ENCODE measurements at regions not wholly inside any gene's neighbourhood (a gene's known extent, or its start where the extent isn't known, plus 50 kb on each side); places are given as distances from the start of the nearest gene placed in this dataset.

- H3K79me2 ChIP-seq (ENCODE audit: insufficient read depth, low read length) = no peaks in the 10 kb centered on the region
- no peak overlapping the region for H2AK5ac ChIP-seq (ENCODE audit: insufficient read length, low read length)
- no peak overlapping the region for H2BK12ac ChIP-seq (ENCODE audit: insufficient read length, low read depth, low read length)
- H2BK5ac ChIP-seq (ENCODE audit: insufficient read length, low read length) = no peak overlapping the region
- H3K9ac ChIP-seq (ENCODE audit: extremely low read depth, insufficient read length, low read length) = no peak overlapping the region
- H3T11ph ChIP-seq (ENCODE audit: low read length) = no peak overlapping the region
- no peak overlapping the region for H3K4me2 ChIP-seq (ENCODE audit: insufficient read depth, insufficient read length, low read length)
- Mint-ChIP-seq H3K4me1 (no peaks in the 10 kb centered on the region), H3K36me3 (ENCODE audit: insufficient read depth in 1 of 3, low read depth in 3 of 3) (no peaks in the 10 kb centered on the region; a peak in 1 of 7 replicates), H3K9me3 (no peaks in the 10 kb centered on the region), H3K27me3 (ENCODE audit: low read depth) (no peaks in the 10 kb centered on the region), H3K27ac (no peak overlapping the region), H3K4me3 (no peak overlapping the region)
- no peak overlapping the region for H3K14ac ChIP-seq (ENCODE audit: insufficient read depth, low read length)
- H4K5ac ChIP-seq (ENCODE audit: insufficient read length, low read depth, low read length) = no peak overlapping the region
- no peaks in the 10 kb centered on the region for H3K23me2 ChIP-seq (ENCODE audit: insufficient read length, low read depth, low read length, poor library complexity, severe bottlenecking)
- H3K4me1 ChIP-seq (ENCODE audit: insufficient read depth, low read length) = no peaks in the 10 kb centered on the region
- no peak overlapping the region for H4K91ac ChIP-seq (ENCODE audit: insufficient read length, low read depth, low read length)
- no CpG with 5 or more reads among the region's 2 CpGs for WGBS (ENCODE audit: extremely low coverage, insufficient read length, low lambda C conversion rate)
- DNase-seq = no peak
- no peaks in the 10 kb centered on the region for H3K27me3 ChIP-seq (ENCODE audit: insufficient read depth, low read length)
- no peak overlapping the region for H3K27ac ChIP-seq (ENCODE audit: insufficient read length, low read depth, low read length)
- H2BK20ac ChIP-seq (ENCODE audit: low read depth, low read length, poor library complexity, severe bottlenecking) = no peak overlapping the region
- no peaks in the 10 kb centered on the region for H3K9me3 ChIP-seq (ENCODE audit: control insufficient read depth, low read depth, low read length)
- no peak overlapping the region for H3K56ac ChIP-seq (ENCODE audit: insufficient read length, low read depth, low read length)
- no peak overlapping the region for H2BK15ac ChIP-seq (ENCODE audit: low read depth, low read length)
- TF ChIP-seq CTCF (conservative IDR thresholded peaks at IDR 0.05) = no peak
- no peak overlapping the region for H2AFZ ChIP-seq (ENCODE audit: low read length)
- no peak overlapping the region for H3K23ac ChIP-seq (ENCODE audit: insufficient read length, low read depth, low read length)
- no peak overlapping the region for H3K4ac ChIP-seq (ENCODE audit: low read depth, low read length)
- H4K20me1 ChIP-seq (ENCODE audit: control insufficient read depth, insufficient read depth, insufficient read length) = no peaks in the 10 kb centered on the region
- no peak overlapping the region for H2BK120ac ChIP-seq (ENCODE audit: low read depth, low read length, poor library complexity, severe bottlenecking)
- no peak overlapping the region for H3K18ac ChIP-seq (ENCODE audit: insufficient read length, low read depth, low read length)
- no peaks in the 10 kb centered on the region for H3K79me1 ChIP-seq (ENCODE audit: insufficient read depth, low read depth, low read length, poor library complexity, severe bottlenecking)
- no peak overlapping the region for H4K8ac ChIP-seq (replicated peaks; ENCODE audit: insufficient read length, low read depth, low read length)
These were observed 1132.9 kb upstream of the CDH8 start for GRCh38 chr16:63169100-63169499.

All from H9 (cell line).